GM23338 (cell line): ENCODE measurements at regions not wholly inside any gene's neighbourhood (a gene's known extent, or its start where the extent isn't known, plus 50 kb on each side); places are given as distances from the start of the nearest gene placed in this dataset.

Source experiments
- ATAC-seq: fragments of 200-7000 bp; cut with Tn5 transposase; 3 replicates; pipeline ENCODE4 v1.9.1; 2020
- DNase-seq: peaks from one replicate; pipeline ENCODE4 v3.0.0-alpha.2; 2015; ENCODE audit warnings: low spot score
- H2AFZ ChIP-seq: fragments of 200-600 bp; sonication (generic); 2 replicates; pipeline ENCODE4 v1.8.0; 2016; ENCODE audit warnings: antibody characterized with exemption, mild to moderate bottlenecking, moderate library complexity
- H3F3A ChIP-seq: fragments of 200-600 bp; sonication (generic); replicated peaks from 2 replicates; pipeline ENCODE4 v1.8.0; 2017; ENCODE audit warnings: antibody characterized with exemption, mixed run types, low read depth
- H3K27ac ChIP-seq: fragments of 200-600 bp; sonication (generic); 2 replicates; pipeline ENCODE4 v1.6.1; 2016; ENCODE audit warnings: low read depth
- H3K27me3 ChIP-seq: fragments of 200-600 bp; sonication (generic); 2 replicates; pipeline ENCODE4 v1.8.0; 2016; ENCODE audit warnings: mild to moderate bottlenecking, mixed run types, moderate library complexity; ENCODE audit not compliant: insufficient read depth
- H3K36me3 ChIP-seq: fragments of 200-600 bp; sonication (generic); 2 replicates; pipeline ENCODE4 v1.8.0; 2016; ENCODE audit warnings: mild to moderate bottlenecking; ENCODE audit not compliant: insufficient read depth
- H3K4me1 ChIP-seq: fragments of 200-600 bp; sonication (generic); 2 replicates; pipeline ENCODE4 v1.8.0; 2016; ENCODE audit warnings: mild to moderate bottlenecking, moderate library complexity; ENCODE audit not compliant: insufficient read depth
- H3K4me2 ChIP-seq: fragments of 200-600 bp; sonication (generic); 2 replicates; pipeline ENCODE4 v1.7.1; 2017; ENCODE audit warnings: mixed run types
- H3K4me3 ChIP-seq: fragments of 200-600 bp; sonication (generic); 2 replicates; pipeline ENCODE4 v1.6.1; 2016; ENCODE audit warnings: mixed run types
- H3K79me2 ChIP-seq: fragments of 200-600 bp; sonication (generic); replicated peaks from 2 replicates; pipeline ENCODE4 v1.8.0; 2017; ENCODE audit warnings: mild to moderate bottlenecking; ENCODE audit not compliant: insufficient read depth
- H3K9me2 ChIP-seq: fragments of 200-600 bp; sonication (generic); 2 replicates; pipeline ENCODE4 v1.8.0; 2017; ENCODE audit not compliant: insufficient read depth
- H4K20me1 ChIP-seq: fragments of 200-600 bp; sonication (generic); replicated peaks from 2 replicates; pipeline ENCODE4 v1.8.0; 2017; ENCODE audit warnings: mild to moderate bottlenecking; ENCODE audit not compliant: insufficient read depth
- H3K27ac Mint-ChIP-seq: 2 replicates; pipeline ENCODE4 v1.8.0; 2020; ENCODE audit warnings: inconsistent platforms, mild to moderate bottlenecking, moderate library complexity, mixed read lengths
- H3K27me3 Mint-ChIP-seq: 3 replicates; pipeline ENCODE4 v1.8.0; 2022; ENCODE audit warnings: low read depth, mild to moderate bottlenecking, moderate library complexity, mixed read lengths, inconsistent platforms; ENCODE audit not compliant: insufficient read depth, poor library complexity
- H3K36me3 Mint-ChIP-seq: 3 replicates; pipeline ENCODE4 v1.8.0; 2021; ENCODE audit warnings: low read depth, mild to moderate bottlenecking, inconsistent platforms, moderate library complexity, mixed read lengths
- H3K4me1 Mint-ChIP-seq: 3 replicates; pipeline ENCODE4 v1.8.0; 2020; ENCODE audit warnings: mild to moderate bottlenecking, inconsistent platforms, mixed read lengths
- H3K4me3 Mint-ChIP-seq: 3 replicates; pipeline ENCODE4 v1.8.0; 2021; ENCODE audit warnings: moderate library complexity, mild to moderate bottlenecking, inconsistent platforms, mixed read lengths
- H3K9me3 Mint-ChIP-seq: 3 replicates; pipeline ENCODE4 v1.8.0; 2020; ENCODE audit warnings: moderate library complexity, mild to moderate bottlenecking, inconsistent platforms, mixed read lengths
- CREB1 ChIP-seq: fragments of 250-450 bp; sonication (Bioruptor Pico); IDR thresholded peaks from 2 replicates; pipeline ENCODE4 v1.5.0; 2020; ENCODE audit warnings: low read depth, mild to moderate bottlenecking, moderate library complexity
- EZH2 ChIP-seq: fragments of 200-600 bp; sonication (generic); IDR thresholded peaks from one replicate; pipeline ENCODE4 v1.8.0; 2017; ENCODE audit warnings: antibody characterized with exemption, mild to moderate bottlenecking, low read depth; ENCODE audit not compliant: unreplicated experiment
- EZH2phosphoT487 ChIP-seq: fragments of 200-600 bp; sonication (generic); IDR thresholded peaks from one replicate; pipeline ENCODE4 v1.8.1; 2018; ENCODE audit warnings: antibody characterized with exemption; ENCODE audit not compliant: unreplicated experiment
- JUNB ChIP-seq: IDR thresholded peaks from one replicate; pipeline ENCODE4 v1.6.1; 2016; ENCODE audit warnings: antibody characterized with exemption; ENCODE audit not compliant: unreplicated experiment
- NANOG ChIP-seq: IDR thresholded peaks from 2 replicates; pipeline ENCODE4 v1.6.1; 2016; ENCODE audit warnings: antibody characterized with exemption, borderline replicate concordance
- POLR2AphosphoS5 ChIP-seq: IDR thresholded peaks from 2 replicates; pipeline ENCODE4 v1.6.1; 2016; ENCODE audit warnings: antibody characterized with exemption, low read depth
- STAT1 ChIP-seq: IDR thresholded peaks from one replicate; pipeline ENCODE4 v1.6.1; 2016; ENCODE audit warnings: antibody characterized with exemption; ENCODE audit not compliant: unreplicated experiment
- ZNF114 ChIP-seq: fragments of 250-450 bp; sonication (Bioruptor Pico); IDR thresholded peaks from 2 replicates; pipeline ENCODE4 v1.5.0; 2020; ENCODE audit warnings: mild to moderate bottlenecking, moderate library complexity
- ZNF331 ChIP-seq: fragments of 250-450 bp; sonication (Bioruptor Pico); IDR thresholded peaks from 2 replicates; pipeline ENCODE4 v1.5.0; 2020; ENCODE audit warnings: low read depth, mild to moderate bottlenecking, moderate library complexity
- TF ChIP-seq, protein P1 (sequence below): fragments of 250-450 bp; sonication (Bioruptor Pico); IDR thresholded peaks from 2 replicates; pipeline ENCODE4 v1.5.0; 2020; ENCODE audit warnings: mild to moderate bottlenecking, moderate library complexity
- TF ChIP-seq, protein P2 (sequence below): IDR thresholded peaks from one replicate; pipeline ENCODE4 v1.6.1; 2018; ENCODE audit warnings: antibody characterized with exemption; ENCODE audit not compliant: unreplicated experiment
- TF ChIP-seq, protein P3 (sequence below): IDR thresholded peaks from 2 replicates; pipeline ENCODE4 v1.6.1; 2016; ENCODE audit warnings: antibody characterized with exemption
- TF ChIP-seq, protein P4 (sequence below), 2 experiments: fragments of 200-600 bp in 1 of 2; sonication (generic) in 1 of 2; conservative IDR thresholded peaks; 2 replicates each; pipeline versions ENCODE4 v1.5.1 to v1.6.1; 2016 to 2017; ENCODE audit warnings: antibody characterized with exemption in 2 of 2, low read depth in 2 of 2, mild to moderate bottlenecking in 2 of 2, moderate library complexity in 1 of 2

DNA sequence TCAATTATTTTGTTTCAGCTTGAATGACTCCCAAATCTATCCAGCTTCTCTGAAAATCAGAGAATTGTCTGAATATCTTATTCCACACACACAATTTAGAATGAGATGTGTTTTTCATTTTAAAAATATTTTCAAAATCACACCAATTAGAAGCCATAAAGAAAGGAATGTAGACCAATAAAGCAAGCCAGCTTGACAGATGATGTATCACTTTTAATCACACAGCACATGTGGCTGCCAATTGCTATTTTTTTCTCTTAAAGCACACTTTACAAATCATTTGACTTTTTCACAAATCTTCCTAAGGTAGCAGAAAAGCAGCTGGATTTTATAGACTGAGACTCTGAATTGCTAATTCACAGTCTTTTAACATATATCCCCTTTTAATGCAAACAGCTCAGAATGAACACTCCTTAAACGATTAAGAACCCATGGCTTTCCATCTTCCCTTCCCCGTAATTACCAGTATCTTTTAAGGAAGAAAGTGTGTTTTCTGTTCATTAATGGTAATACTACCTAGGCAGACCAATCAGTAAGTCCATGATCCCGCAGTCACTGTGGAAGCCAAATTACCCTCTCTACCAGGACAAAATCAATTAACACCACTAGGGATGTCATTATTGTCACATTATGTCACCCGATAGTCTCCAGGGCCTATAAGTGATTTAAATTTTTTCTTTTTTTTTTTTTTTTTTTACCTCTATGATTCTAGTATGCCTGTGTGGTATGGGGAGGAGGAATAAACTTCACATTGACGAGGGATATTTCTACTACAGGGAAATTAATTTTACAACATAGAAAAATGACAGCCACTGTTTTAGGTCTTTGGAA, 250.0 kb upstream of the VEPH1 start:
- H3K36me3 ChIP-seq: no peaks in the 10 kb centered on the region
- ATAC-seq: no peak
- H3K9me2 ChIP-seq: no peaks in the 10 kb centered on the region
- Mint-ChIP-seq H3K36me3 (no peaks in the 10 kb centered on the region), H3K27me3 (no peaks in the 10 kb centered on the region), H3K27ac (no peak overlapping the region; the same call in 1 of the 2 replicates), H3K9me3 (no peaks in the 10 kb centered on the region), H3K4me3 (no peak overlapping the region), H3K4me1 (peaks cover 33% of the 10 kb centered on the region; the same call in 2 of the 3 replicates)
- H3F3A ChIP-seq: no peaks in the 10 kb centered on the region
- peaks cover 17% of the 10 kb centered on the region for H3K4me1 ChIP-seq
- H3K4me2 ChIP-seq: no peak overlapping the region
- no peaks in the 10 kb centered on the region for H3K79me2 ChIP-seq
- TF ChIP-seq ZNF114 (CRISPR knock-in tag) (no peak), POLR2AphosphoS5 (no peak), EZH2phosphoT487 (no peak), JUNB (no peak), NANOG (no peak), EZH2 (no peak), STAT1 (no peak), ZNF331 (CRISPR knock-in tag) (no peak), CREB1 (CRISPR knock-in tag) (no peak)
- TF ChIP-seq, protein P1, sequence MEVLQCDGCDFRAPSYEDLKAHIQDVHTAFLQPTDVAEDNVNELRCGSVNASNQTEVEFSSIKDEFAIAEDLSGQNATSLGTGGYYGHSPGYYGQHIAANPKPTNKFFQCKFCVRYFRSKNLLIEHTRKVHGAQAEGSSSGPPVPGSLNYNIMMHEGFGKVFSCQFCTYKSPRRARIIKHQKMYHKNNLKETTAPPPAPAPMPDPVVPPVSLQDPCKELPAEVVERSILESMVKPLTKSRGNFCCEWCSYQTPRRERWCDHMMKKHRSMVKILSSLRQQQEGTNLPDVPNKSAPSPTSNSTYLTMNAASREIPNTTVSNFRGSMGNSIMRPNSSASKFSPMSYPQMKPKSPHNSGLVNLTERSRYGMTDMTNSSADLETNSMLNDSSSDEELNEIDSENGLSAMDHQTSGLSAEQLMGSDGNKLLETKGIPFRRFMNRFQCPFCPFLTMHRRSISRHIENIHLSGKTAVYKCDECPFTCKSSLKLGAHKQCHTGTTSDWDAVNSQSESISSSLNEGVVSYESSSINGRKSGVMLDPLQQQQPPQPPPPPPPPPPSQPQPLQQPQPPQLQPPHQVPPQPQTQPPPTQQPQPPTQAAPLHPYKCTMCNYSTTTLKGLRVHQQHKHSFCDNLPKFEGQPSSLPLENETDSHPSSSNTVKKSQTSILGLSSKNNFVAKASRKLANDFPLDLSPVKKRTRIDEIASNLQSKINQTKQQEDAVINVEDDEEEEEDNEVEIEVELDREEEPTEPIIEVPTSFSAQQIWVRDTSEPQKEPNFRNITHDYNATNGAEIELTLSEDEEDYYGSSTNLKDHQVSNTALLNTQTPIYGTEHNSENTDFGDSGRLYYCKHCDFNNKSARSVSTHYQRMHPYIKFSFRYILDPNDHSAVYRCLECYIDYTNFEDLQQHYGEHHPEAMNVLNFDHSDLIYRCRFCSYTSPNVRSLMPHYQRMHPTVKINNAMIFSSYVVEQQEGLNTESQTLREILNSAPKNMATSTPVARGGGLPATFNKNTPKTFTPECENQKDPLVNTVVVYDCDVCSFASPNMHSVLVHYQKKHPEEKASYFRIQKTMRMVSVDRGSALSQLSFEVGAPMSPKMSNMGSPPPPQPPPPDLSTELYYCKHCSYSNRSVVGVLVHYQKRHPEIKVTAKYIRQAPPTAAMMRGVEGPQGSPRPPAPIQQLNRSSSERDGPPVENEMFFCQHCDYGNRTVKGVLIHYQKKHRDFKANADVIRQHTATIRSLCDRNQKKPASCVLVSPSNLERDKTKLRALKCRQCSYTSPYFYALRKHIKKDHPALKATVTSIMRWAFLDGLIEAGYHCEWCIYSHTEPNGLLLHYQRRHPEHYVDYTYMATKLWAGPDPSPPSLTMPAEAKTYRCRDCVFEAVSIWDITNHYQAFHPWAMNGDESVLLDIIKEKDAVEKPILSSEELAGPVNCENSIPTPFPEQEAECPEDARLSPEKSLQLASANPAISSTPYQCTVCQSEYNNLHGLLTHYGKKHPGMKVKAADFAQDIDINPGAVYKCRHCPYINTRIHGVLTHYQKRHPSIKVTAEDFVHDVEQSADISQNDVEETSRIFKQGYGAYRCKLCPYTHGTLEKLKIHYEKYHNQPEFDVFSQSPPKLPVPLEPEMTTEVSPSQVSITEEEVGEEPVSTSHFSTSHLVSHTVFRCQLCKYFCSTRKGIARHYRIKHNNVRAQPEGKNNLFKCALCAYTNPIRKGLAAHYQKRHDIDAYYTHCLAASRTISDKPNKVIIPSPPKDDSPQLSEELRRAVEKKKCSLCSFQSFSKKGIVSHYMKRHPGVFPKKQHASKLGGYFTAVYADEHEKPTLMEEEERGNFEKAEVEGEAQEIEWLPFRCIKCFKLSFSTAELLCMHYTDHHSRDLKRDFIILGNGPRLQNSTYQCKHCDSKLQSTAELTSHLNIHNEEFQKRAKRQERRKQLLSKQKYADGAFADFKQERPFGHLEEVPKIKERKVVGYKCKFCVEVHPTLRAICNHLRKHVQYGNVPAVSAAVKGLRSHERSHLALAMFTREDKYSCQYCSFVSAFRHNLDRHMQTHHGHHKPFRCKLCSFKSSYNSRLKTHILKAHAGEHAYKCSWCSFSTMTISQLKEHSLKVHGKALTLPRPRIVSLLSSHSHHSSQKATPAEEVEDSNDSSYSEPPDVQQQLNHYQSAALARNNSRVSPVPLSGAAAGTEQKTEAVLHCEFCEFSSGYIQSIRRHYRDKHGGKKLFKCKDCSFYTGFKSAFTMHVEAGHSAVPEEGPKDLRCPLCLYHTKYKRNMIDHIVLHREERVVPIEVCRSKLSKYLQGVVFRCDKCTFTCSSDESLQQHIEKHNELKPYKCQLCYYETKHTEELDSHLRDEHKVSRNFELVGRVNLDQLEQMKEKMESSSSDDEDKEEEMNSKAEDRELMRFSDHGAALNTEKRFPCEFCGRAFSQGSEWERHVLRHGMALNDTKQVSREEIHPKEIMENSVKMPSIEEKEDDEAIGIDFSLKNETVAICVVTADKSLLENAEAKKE (CRISPR knock-in tag): no peak
- TF ChIP-seq, protein P2, sequence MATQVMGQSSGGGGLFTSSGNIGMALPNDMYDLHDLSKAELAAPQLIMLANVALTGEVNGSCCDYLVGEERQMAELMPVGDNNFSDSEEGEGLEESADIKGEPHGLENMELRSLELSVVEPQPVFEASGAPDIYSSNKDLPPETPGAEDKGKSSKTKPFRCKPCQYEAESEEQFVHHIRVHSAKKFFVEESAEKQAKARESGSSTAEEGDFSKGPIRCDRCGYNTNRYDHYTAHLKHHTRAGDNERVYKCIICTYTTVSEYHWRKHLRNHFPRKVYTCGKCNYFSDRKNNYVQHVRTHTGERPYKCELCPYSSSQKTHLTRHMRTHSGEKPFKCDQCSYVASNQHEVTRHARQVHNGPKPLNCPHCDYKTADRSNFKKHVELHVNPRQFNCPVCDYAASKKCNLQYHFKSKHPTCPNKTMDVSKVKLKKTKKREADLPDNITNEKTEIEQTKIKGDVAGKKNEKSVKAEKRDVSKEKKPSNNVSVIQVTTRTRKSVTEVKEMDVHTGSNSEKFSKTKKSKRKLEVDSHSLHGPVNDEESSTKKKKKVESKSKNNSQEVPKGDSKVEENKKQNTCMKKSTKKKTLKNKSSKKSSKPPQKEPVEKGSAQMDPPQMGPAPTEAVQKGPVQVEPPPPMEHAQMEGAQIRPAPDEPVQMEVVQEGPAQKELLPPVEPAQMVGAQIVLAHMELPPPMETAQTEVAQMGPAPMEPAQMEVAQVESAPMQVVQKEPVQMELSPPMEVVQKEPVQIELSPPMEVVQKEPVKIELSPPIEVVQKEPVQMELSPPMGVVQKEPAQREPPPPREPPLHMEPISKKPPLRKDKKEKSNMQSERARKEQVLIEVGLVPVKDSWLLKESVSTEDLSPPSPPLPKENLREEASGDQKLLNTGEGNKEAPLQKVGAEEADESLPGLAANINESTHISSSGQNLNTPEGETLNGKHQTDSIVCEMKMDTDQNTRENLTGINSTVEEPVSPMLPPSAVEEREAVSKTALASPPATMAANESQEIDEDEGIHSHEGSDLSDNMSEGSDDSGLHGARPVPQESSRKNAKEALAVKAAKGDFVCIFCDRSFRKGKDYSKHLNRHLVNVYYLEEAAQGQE: no peak
- TF ChIP-seq, protein P3, sequence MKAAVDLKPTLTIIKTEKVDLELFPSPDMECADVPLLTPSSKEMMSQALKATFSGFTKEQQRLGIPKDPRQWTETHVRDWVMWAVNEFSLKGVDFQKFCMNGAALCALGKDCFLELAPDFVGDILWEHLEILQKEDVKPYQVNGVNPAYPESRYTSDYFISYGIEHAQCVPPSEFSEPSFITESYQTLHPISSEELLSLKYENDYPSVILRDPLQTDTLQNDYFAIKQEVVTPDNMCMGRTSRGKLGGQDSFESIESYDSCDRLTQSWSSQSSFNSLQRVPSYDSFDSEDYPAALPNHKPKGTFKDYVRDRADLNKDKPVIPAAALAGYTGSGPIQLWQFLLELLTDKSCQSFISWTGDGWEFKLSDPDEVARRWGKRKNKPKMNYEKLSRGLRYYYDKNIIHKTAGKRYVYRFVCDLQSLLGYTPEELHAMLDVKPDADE: no peak
- TF ChIP-seq, protein P4, sequence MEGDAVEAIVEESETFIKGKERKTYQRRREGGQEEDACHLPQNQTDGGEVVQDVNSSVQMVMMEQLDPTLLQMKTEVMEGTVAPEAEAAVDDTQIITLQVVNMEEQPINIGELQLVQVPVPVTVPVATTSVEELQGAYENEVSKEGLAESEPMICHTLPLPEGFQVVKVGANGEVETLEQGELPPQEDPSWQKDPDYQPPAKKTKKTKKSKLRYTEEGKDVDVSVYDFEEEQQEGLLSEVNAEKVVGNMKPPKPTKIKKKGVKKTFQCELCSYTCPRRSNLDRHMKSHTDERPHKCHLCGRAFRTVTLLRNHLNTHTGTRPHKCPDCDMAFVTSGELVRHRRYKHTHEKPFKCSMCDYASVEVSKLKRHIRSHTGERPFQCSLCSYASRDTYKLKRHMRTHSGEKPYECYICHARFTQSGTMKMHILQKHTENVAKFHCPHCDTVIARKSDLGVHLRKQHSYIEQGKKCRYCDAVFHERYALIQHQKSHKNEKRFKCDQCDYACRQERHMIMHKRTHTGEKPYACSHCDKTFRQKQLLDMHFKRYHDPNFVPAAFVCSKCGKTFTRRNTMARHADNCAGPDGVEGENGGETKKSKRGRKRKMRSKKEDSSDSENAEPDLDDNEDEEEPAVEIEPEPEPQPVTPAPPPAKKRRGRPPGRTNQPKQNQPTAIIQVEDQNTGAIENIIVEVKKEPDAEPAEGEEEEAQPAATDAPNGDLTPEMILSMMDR (conservative IDR thresholded peaks at IDR 0.05; ENCODE audit: low read depth in 2 of 2): no peak
- no peaks in the 10 kb centered on the region for H4K20me1 ChIP-seq
- H3K27me3 ChIP-seq: no peaks in the 10 kb centered on the region
- DNase-seq: no peak
- H2AFZ ChIP-seq: no peak overlapping the region
- no peak overlapping the region for H3K27ac ChIP-seq
- no peak overlapping the region for H3K4me3 ChIP-seq
